ENCODE measurements at regions not wholly inside any gene's neighbourhood (a gene's known extent, or its start where the extent isn't known, plus 50 kb on each side); places are given as distances from the start of the nearest gene placed in this dataset.

DNA sequence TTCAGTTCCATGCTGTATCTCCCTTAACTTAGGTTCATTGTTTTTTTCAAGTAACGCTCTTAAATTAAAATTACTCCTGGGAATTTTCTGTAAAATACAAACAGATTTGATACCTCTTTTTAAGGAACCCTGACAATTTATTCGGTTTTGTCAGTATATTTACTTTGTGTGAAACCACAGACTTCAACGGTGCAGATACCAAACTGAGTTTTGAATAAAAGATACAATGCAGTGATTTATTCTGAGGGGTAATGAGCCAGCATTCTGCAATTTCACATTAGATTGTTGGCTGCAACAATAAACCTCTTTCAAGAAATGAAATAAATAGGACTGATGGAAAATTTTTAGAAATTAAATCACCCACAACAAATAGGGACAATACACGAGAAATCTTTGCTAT is 308.6 kb upstream of the EDIL3 start:
- H3K27ac Mint-ChIP-seq, result no peak overlapping the region
- no peaks in the 10 kb centered on the region for H3K36me3 Mint-ChIP-seq
- no peaks in the 10 kb centered on the region for H3K27me3 Mint-ChIP-seq
- H3K4me1 Mint-ChIP-seq (ENCODE audit: unreplicated experiment), result no peaks in the 10 kb centered on the region
- no peak overlapping the region for H3K4me3 Mint-ChIP-seq
- no peak for DNase-seq (ENCODE audit: extremely low spot score, unreplicated experiment)
- TF ChIP-seq, protein P1, sequence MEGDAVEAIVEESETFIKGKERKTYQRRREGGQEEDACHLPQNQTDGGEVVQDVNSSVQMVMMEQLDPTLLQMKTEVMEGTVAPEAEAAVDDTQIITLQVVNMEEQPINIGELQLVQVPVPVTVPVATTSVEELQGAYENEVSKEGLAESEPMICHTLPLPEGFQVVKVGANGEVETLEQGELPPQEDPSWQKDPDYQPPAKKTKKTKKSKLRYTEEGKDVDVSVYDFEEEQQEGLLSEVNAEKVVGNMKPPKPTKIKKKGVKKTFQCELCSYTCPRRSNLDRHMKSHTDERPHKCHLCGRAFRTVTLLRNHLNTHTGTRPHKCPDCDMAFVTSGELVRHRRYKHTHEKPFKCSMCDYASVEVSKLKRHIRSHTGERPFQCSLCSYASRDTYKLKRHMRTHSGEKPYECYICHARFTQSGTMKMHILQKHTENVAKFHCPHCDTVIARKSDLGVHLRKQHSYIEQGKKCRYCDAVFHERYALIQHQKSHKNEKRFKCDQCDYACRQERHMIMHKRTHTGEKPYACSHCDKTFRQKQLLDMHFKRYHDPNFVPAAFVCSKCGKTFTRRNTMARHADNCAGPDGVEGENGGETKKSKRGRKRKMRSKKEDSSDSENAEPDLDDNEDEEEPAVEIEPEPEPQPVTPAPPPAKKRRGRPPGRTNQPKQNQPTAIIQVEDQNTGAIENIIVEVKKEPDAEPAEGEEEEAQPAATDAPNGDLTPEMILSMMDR (conservative IDR thresholded peaks at IDR 0.05), result no peak
- H3K9me3 Mint-ChIP-seq, result no peaks in the 10 kb centered on the region

DNA sequence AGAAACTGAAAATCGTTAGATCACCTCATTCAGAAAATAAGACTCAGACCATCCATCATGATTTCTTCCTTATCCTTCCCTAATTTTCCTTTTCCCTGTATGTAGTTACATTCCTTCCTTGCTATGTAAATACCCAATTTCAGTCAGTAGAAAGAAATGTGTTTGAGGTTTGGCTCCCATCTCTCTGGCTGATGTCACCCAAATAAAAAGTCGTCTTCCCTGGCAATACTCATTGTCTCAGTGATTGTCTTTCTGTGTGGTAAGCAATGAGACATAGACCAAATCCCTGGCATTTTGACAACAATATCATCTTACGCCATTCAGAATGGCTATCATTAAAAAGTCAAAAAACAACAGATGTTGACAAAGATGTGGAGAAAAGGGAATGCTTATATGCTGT is 303.9 kb upstream of the EDIL3 start:
- H3K4me3 Mint-ChIP-seq, result no peak overlapping the region

DNA sequence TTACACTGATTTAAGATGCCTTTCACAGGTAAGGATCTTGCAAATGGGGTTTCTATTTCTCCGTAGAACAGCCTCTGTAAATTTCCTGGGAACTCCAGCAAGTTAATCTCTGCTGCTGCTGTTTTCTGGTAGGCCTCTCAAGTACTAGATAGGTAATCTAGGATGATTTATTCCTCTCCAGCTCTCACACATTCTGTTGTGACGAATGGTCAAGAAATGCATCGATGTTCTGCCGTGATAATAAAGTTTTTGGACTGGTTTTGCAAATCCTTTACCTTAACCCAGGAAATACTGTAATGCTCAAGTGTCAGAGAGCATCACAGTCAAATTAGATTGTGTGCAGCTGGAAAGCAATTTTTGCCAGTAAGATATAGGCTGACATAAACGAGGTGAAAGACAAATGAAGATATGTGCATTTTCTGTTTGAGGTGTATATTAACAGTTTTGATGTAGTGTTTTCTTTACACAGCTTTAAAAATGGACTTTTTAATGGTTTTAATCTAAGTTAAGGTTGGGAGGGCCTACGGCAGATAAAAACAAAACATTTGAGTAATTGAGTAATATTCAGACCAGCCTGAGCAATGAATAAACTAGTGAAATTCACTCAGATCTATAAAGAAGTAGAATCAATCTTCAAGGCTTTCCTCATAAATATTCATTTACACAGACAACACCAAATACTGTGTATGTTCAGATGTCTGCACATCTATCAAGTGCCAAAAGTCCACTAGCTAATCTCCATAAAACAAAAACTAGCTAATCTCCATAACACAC is 300.6 kb upstream of the EDIL3 start:
- no peak for DNase-seq (ENCODE audit: extremely low spot score, unreplicated experiment)
- H3K4me1 Mint-ChIP-seq (ENCODE audit: unreplicated experiment), result no peaks in the 10 kb centered on the region
- no peak overlapping the region for H3K4me3 Mint-ChIP-seq
- no peaks in the 10 kb centered on the region for H3K36me3 Mint-ChIP-seq
- H3K9me3 Mint-ChIP-seq, result no peaks in the 10 kb centered on the region
- no peaks in the 10 kb centered on the region for H3K27me3 Mint-ChIP-seq
- H3K27ac Mint-ChIP-seq, result no peak overlapping the region
- TF ChIP-seq, protein P1 (conservative IDR thresholded peaks at IDR 0.05), result no peak

More for the DNA sequence above, 303.9 kb upstream of the EDIL3 start:
- Mint-ChIP-seq H3K27ac (no peak overlapping the region), H3K9me3 (no peaks in the 10 kb centered on the region), H3K36me3 (no peaks in the 10 kb centered on the region), H3K27me3 (no peaks in the 10 kb centered on the region), H3K4me1 (ENCODE audit: unreplicated experiment) (no peaks in the 10 kb centered on the region)
- no peak for DNase-seq (ENCODE audit: extremely low spot score, unreplicated experiment)
- TF ChIP-seq, protein P1 (conservative IDR thresholded peaks at IDR 0.05), result no peak

DNA sequence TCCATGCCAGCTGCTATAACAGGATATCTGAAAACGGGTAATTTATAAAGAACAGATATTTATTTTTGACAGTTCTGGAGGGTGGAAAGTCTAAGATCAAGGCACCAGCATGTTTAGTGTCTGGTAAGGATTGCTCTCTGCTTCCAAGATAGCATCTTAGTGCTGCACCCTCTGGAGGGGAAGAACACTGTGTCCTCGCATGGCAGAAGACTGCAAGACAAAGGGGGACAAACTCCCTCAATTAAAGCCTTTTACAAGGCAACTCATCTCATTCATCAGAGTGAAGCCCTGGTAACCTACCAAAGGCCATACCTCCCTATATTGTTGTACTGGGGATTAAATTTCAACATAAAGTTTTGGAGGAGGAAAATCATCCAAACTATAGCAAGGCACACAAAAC is 298.9 kb upstream of the EDIL3 start:
- Mint-ChIP-seq H3K27me3 (no peaks in the 10 kb centered on the region), H3K4me1 (ENCODE audit: unreplicated experiment) (no peaks in the 10 kb centered on the region), H3K4me3 (no peak overlapping the region), H3K27ac (no peak overlapping the region), H3K36me3 (no peaks in the 10 kb centered on the region), H3K9me3 (no peaks in the 10 kb centered on the region)
- DNase-seq (ENCODE audit: extremely low spot score, unreplicated experiment), result no peak
- TF ChIP-seq, protein P1 (conservative IDR thresholded peaks at IDR 0.05), result no peak

DNA sequence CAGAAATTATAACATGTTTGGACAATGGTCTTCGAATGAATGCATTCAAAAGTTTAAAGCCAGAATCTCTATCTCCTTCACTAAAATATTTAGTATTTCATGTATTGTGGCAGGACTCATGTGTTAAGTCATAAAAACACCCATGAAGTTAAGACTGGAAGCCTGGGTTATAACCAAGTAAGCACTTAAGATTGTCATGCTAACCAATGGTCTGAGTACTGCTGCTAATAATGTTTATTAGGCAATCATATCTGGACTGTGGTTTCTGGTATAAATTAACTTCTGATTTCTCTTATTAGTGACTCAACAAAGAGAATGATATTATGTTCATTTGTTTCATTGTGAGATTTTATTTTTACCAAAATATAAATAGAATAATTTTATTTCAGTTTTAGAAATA is 297.9 kb upstream of the EDIL3 start:
- no peak for DNase-seq (ENCODE audit: extremely low spot score, unreplicated experiment)
- no peaks in the 10 kb centered on the region for H3K4me1 Mint-ChIP-seq (ENCODE audit: unreplicated experiment)
- no peaks in the 10 kb centered on the region for H3K9me3 Mint-ChIP-seq
- no peak overlapping the region for H3K4me3 Mint-ChIP-seq
- no peak overlapping the region for H3K27ac Mint-ChIP-seq
- TF ChIP-seq, protein P1 (conservative IDR thresholded peaks at IDR 0.05), result no peak
- no peaks in the 10 kb centered on the region for H3K36me3 Mint-ChIP-seq
- H3K27me3 Mint-ChIP-seq, result no peaks in the 10 kb centered on the region

Data from type B pancreatic cell (in vitro differentiated cells).